ENCODE measurements at regions not wholly inside any gene's neighbourhood (a gene's known extent, or its start where the extent isn't known, plus 50 kb on each side); places are given as distances from the start of the nearest gene placed in this dataset.

DNA sequence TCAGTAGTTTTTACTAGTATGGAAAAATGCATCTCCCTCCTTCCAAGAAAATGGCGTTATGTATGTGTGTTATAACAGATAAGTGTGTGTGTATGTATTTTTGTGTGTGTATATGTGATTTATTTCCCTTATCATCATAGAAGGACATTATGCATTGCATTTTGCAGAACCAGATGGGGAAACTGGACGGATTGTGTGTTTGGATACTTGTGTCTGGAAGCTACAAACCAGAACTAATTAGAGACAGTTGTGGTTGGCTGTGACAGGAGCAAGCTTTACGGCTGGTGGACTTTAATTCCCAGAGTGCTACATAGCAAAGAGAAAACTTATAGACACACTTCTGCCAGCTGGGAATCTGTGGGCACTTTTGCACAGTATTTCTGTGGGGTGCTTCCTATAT is 162.5 kb downstream of the RWDD3 start:
- no peaks in the 10 kb centered on the region for H3K27me3 Mint-ChIP-seq
- Histone ChIP-seq H3K4me1 (ENCODE audit: insufficient read depth, low read length) (no peaks in the 10 kb centered on the region), H3K9me3 (ENCODE audit: low read length) (no peaks in the 10 kb centered on the region), H3K36me3 (ENCODE audit: insufficient read depth, low read length) (no peaks in the 10 kb centered on the region), H3K27me3 (ENCODE audit: insufficient read depth, low read length, poor library complexity, severe bottlenecking) (no peaks in the 10 kb centered on the region), H3K4me3 (ENCODE audit: low read length) (no peak overlapping the region), H3K27ac (ENCODE audit: low read depth, low read length) (no peak overlapping the region)
- H3K36me3 Mint-ChIP-seq: no peaks in the 10 kb centered on the region
- H3K4me3 Mint-ChIP-seq: no peak overlapping the region
- H3K27ac Mint-ChIP-seq: no peak overlapping the region
- H3K9me3 Mint-ChIP-seq: peaks cover 0 to 2% (median 0%) of the 10 kb centered on the region in 5 donors
- ChIA-PET POLR2A (no interaction called here), CTCF (no interaction called here)
- H3K4me1 Mint-ChIP-seq: no peaks in the 10 kb centered on the region
- no peak for DNase-seq

DNA sequence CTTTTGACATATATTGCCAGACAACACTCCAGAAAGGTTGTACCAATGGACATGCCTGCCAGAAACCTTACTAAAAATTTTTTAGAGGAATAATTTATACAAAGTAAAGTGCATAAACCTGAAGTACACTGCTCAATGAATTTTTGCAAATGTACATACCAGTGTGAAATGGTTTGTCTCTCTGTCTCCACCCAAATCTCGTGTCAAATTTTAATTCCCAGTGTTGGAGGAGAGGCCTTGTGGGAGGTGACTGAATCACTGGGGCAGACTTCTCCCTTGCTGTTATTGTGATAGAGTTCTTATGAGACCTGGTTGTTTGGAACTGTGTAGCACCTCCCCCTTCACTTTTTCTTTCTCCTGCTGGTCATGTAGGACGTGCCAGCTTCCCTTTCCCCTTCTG is 168.8 kb downstream of the RWDD3 start:
- no peaks in the 10 kb centered on the region for H3K36me3 Mint-ChIP-seq
- Histone ChIP-seq H3K36me3 (ENCODE audit: insufficient read depth, low read length) (no peaks in the 10 kb centered on the region), H3K9me3 (ENCODE audit: low read length) (no peaks in the 10 kb centered on the region), H3K27me3 (ENCODE audit: insufficient read depth, low read length, poor library complexity, severe bottlenecking) (no peaks in the 10 kb centered on the region), H3K4me3 (ENCODE audit: low read length) (no peak overlapping the region), H3K4me1 (ENCODE audit: insufficient read depth, low read length) (no peaks in the 10 kb centered on the region), H3K27ac (ENCODE audit: low read depth, low read length) (no peak overlapping the region)
- no peaks in the 10 kb centered on the region for H3K4me1 Mint-ChIP-seq
- H3K27ac Mint-ChIP-seq: no peak overlapping the region
- H3K4me3 Mint-ChIP-seq: no peak overlapping the region
- peaks cover 1 to 17% (median 9%) of the 10 kb centered on the region in 5 donors for H3K9me3 Mint-ChIP-seq
- peaks cover 0 to 3% of the 10 kb centered on the region in 2 donors for H3K27me3 Mint-ChIP-seq
- DNase-seq: no peak
- ChIA-PET CTCF (no interaction called here), POLR2A (no interaction called here)

DNA sequence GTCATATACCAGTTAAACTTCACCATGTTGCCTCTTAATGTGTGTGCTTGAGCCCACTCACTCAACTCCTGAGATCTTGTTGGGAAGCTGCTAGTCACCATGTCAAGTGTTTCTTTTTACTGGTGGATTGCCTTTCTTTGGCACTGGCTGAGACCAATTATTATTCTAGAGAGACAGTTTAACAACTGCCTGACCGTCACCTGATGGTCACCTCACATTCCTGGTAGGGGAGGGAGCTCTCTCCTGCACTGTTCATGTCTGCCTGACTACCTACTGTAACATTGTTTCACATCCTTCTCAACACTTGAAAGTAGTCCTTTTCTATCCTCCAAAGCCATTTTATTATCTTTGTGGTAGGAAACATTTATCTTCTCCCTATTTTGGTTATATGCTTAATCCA is 172.3 kb downstream of the RWDD3 start:
- POLR2A ChIA-PET: no interaction called here
- CTCF ChIA-PET: no interaction called here
- DNase-seq: no peak

DNA sequence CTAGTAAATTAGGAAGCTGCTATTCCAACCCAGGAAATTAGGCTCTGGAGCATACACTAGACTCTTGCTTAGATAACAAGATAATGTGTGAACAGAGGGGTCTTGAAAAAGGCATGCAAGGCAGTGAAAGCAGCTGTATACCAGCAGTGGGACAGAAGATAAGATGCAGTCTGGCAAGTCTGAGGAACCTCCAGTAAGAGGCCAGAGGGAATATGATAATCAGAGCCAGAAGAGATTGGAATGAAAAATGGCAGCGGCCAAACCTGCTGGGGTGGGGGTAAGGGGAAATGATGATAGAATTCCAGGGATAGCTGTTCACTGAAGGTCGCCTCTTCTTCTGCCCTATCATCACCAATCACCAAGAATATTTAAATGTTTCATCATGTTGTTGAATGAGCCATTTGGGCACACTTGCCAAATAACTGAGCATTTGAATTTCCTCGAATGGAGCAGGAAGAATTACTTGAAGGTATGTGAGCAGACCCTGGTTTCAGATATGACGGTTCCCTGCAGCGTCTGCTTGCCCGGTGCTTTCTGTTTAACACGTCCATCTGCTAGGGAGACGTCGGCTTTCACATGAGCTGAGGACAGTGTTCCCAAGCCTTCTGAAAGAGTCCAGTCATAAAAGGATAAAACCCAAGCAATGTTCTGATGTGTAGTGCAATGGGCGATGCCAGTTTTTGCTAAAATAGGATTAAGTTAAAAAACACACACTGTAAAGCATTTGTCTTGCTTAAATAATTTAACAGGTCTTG is 173.3 kb downstream of the RWDD3 start:
- peaks cover 0 to 14% (median 9%) of the 10 kb centered on the region in 5 donors for H3K9me3 Mint-ChIP-seq
- H3K27ac Mint-ChIP-seq: no peak overlapping the region
- POLR2A ChIA-PET: no interaction called here
- H3K27me3 Mint-ChIP-seq: peaks cover 0 to 4% of the 10 kb centered on the region in 2 donors
- no peak overlapping the region for H3K4me3 Mint-ChIP-seq
- H3K9me3 ChIP-seq (ENCODE audit: low read length): no peaks in the 10 kb centered on the region
- no peaks in the 10 kb centered on the region for H3K36me3 ChIP-seq (ENCODE audit: insufficient read depth, low read length)
- CTCF ChIA-PET: no interaction called here
- H3K27ac ChIP-seq (ENCODE audit: low read depth, low read length): no peak overlapping the region
- no peaks in the 10 kb centered on the region for H3K27me3 ChIP-seq (ENCODE audit: insufficient read depth, low read length, poor library complexity, severe bottlenecking)
- DNase-seq: no peak
- no peaks in the 10 kb centered on the region for H3K4me1 Mint-ChIP-seq
- no peaks in the 10 kb centered on the region for H3K4me1 ChIP-seq (ENCODE audit: insufficient read depth, low read length)
- H3K4me3 ChIP-seq (ENCODE audit: low read length): no peak overlapping the region
- no peaks in the 10 kb centered on the region for H3K36me3 Mint-ChIP-seq

More for the DNA sequence above, 172.3 kb downstream of the RWDD3 start:
- no peaks in the 10 kb centered on the region for H3K36me3 Mint-ChIP-seq
- no peaks in the 10 kb centered on the region for H3K4me1 ChIP-seq (ENCODE audit: insufficient read depth, low read length)
- H3K4me1 Mint-ChIP-seq: no peaks in the 10 kb centered on the region
- H3K27me3 Mint-ChIP-seq: peaks cover 0 to 4% of the 10 kb centered on the region in 2 donors
- H3K4me3 Mint-ChIP-seq: no peak overlapping the region
- peaks cover 0 to 14% (median 9%) of the 10 kb centered on the region in 5 donors for H3K9me3 Mint-ChIP-seq
- no peak overlapping the region for H3K4me3 ChIP-seq (ENCODE audit: low read length)
- no peak overlapping the region for H3K27ac ChIP-seq (ENCODE audit: low read depth, low read length)
- no peaks in the 10 kb centered on the region for H3K9me3 ChIP-seq (ENCODE audit: low read length)
- no peaks in the 10 kb centered on the region for H3K27me3 ChIP-seq (ENCODE audit: insufficient read depth, low read length, poor library complexity, severe bottlenecking)
- H3K36me3 ChIP-seq (ENCODE audit: insufficient read depth, low read length): no peaks in the 10 kb centered on the region
- H3K27ac Mint-ChIP-seq: no peak overlapping the region

DNA sequence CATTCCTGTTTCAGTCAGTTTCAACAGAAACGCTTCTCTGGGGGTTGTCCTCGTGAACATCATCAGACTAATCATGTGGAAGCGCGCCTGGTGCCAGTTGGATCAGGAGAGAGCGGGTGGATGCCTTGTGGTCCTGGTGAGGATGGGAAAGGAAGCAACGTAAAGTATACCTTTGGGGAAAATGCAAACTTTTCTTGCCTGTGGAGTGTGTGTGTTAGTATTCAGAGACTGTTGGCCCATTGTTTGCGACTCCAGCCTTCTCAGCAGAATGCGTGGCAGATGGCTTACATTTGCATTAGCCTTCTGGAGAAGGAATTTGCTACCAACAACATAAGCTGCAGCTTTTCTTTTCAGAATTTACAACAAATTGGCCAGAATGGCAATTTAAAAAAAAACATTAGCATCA is 173.9 kb downstream of the RWDD3 start:
- Histone ChIP-seq H3K4me3 (ENCODE audit: low read length) (no peak overlapping the region), H3K4me1 (ENCODE audit: insufficient read depth, low read length) (no peaks in the 10 kb centered on the region), H3K9me3 (ENCODE audit: low read length) (no peaks in the 10 kb centered on the region), H3K27me3 (ENCODE audit: insufficient read depth, low read length, poor library complexity, severe bottlenecking) (no peaks in the 10 kb centered on the region), H3K27ac (ENCODE audit: low read depth, low read length) (no peak overlapping the region), H3K36me3 (ENCODE audit: insufficient read depth, low read length) (no peaks in the 10 kb centered on the region)
- H3K27me3 Mint-ChIP-seq: peaks cover 0 to 4% of the 10 kb centered on the region in 2 donors
- ChIA-PET CTCF (no interaction called here), POLR2A (no interaction called here)
- H3K36me3 Mint-ChIP-seq: no peaks in the 10 kb centered on the region
- DNase-seq: no peak
- H3K27ac Mint-ChIP-seq: no peak overlapping the region
- H3K4me1 Mint-ChIP-seq: no peaks in the 10 kb centered on the region
- no peak overlapping the region for H3K4me3 Mint-ChIP-seq
- H3K9me3 Mint-ChIP-seq: peaks cover 0 to 14% (median 9%) of the 10 kb centered on the region in 5 donors

DNA sequence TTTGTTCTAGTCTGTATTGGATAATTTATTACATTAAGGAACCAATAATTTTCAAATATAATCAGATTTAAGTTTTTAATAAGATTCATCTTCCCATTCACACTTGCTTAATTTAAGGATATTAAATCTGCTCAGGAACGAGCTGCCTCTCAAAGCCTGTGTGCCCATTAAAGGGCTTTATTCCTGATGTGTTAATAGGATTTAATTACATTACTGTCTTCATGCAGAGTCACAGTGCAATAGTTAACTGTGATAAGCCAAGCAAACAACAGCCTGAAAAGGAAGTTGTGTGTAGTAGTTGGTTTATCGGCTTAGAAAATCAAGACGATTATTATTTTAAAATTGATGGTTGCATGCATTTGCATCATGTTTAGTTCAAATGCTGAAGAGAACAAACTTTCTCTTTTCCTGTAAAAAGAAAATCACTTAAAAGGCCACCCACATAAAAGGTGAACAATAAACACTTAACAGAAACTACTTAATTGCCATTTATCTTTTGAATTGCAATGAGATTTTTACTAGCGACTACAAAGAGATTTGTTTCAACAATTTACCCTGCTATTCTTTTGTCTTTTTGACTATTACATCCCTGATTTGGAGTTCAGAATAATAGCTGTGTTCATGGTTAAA is 174.6 kb downstream of the RWDD3 start:
- no peaks in the 10 kb centered on the region for H3K4me1 Mint-ChIP-seq
- H3K27me3 Mint-ChIP-seq: peaks cover 0 to 4% of the 10 kb centered on the region in 2 donors
- Histone ChIP-seq H3K27me3 (ENCODE audit: insufficient read depth, low read length, poor library complexity, severe bottlenecking) (no peaks in the 10 kb centered on the region), H3K4me1 (ENCODE audit: insufficient read depth, low read length) (no peaks in the 10 kb centered on the region), H3K4me3 (ENCODE audit: low read length) (no peak overlapping the region), H3K36me3 (ENCODE audit: insufficient read depth, low read length) (no peaks in the 10 kb centered on the region), H3K9me3 (ENCODE audit: low read length) (no peaks in the 10 kb centered on the region), H3K27ac (ENCODE audit: low read depth, low read length) (no peak overlapping the region)
- no peak for DNase-seq
- H3K36me3 Mint-ChIP-seq: no peaks in the 10 kb centered on the region
- no peak overlapping the region for H3K4me3 Mint-ChIP-seq
- CTCF ChIA-PET: no interaction called here
- no peak overlapping the region for H3K27ac Mint-ChIP-seq
- POLR2A ChIA-PET: no interaction called here
- peaks cover 0 to 12% (median 6%) of the 10 kb centered on the region in 5 donors for H3K9me3 Mint-ChIP-seq

DNA sequence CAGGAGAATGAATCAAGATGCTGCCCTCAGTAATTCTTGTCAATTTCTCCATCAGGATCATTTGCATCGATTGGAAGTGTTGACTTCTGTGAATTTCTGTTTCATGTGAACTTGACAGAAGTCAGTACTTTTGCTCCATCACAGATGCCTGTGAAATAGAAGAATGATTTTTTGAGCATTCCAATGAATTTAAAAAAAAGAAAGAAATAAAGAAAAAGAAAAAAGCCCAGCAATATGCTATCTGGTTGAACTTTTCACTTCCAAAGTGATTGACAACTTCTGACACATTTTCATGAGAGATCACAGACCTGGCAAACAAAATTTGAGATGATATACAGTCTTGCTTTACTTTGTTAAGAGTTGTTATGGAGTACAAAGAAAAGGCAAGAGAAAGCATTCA is 175.3 kb downstream of the RWDD3 start:
- CTCF ChIA-PET: no interaction called here
- no peaks in the 10 kb centered on the region for H3K36me3 Mint-ChIP-seq

DNA sequence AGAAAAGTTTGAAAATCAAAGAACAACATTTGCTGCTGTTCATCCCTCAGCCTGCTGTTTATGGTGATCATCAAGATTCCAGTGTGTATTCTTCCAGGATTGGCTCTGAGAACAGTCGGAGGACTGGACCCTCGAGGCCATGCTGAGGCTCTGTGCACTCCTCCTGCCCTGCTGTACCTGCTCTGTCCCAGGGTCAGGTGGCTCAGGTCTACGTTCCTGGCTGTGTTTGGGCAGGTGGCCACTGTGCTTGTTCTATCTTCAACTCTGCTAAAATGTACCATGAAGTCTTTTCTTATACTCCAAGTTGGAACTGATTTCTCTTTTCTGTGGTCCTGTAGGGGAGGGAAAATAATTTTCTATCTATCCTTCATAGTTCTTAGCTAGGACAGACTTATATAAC is 175.9 kb downstream of the RWDD3 start:
- H3K9me3 Mint-ChIP-seq: peaks cover 0 to 7% (median 3%) of the 10 kb centered on the region in 5 donors
- H3K27ac ChIP-seq (ENCODE audit: low read depth, low read length): no peak overlapping the region
- ChIA-PET POLR2A (no interaction called here), CTCF (no interaction called here)
- no peak overlapping the region for H3K4me3 Mint-ChIP-seq
- H3K27me3 ChIP-seq (ENCODE audit: insufficient read depth, low read length, poor library complexity, severe bottlenecking): no peaks in the 10 kb centered on the region
- H3K27me3 Mint-ChIP-seq: peaks cover 0 to 4% of the 10 kb centered on the region in 2 donors
- no peaks in the 10 kb centered on the region for H3K4me1 Mint-ChIP-seq
- no peaks in the 10 kb centered on the region for H3K36me3 ChIP-seq (ENCODE audit: insufficient read depth, low read length)
- H3K36me3 Mint-ChIP-seq: no peaks in the 10 kb centered on the region
- no peaks in the 10 kb centered on the region for H3K4me1 ChIP-seq (ENCODE audit: insufficient read depth, low read length)
- H3K4me3 ChIP-seq (ENCODE audit: low read length): no peak overlapping the region
- no peaks in the 10 kb centered on the region for H3K9me3 ChIP-seq (ENCODE audit: low read length)
- H3K27ac Mint-ChIP-seq: no peak overlapping the region
- no peak for DNase-seq

More for the DNA sequence above, 175.3 kb downstream of the RWDD3 start:
- POLR2A ChIA-PET: no interaction called here
- Mint-ChIP-seq H3K9me3 (peaks cover 0 to 11% (median 5%) of the 10 kb centered on the region in 5 donors), H3K4me1 (no peaks in the 10 kb centered on the region), H3K27me3 (peaks cover 0 to 4% of the 10 kb centered on the region in 2 donors), H3K27ac (no peak overlapping the region), H3K4me3 (no peak overlapping the region)
- no peak for DNase-seq
- Histone ChIP-seq H3K9me3 (ENCODE audit: low read length) (no peaks in the 10 kb centered on the region), H3K36me3 (ENCODE audit: insufficient read depth, low read length) (no peaks in the 10 kb centered on the region), H3K27me3 (ENCODE audit: insufficient read depth, low read length, poor library complexity, severe bottlenecking) (no peaks in the 10 kb centered on the region), H3K27ac (ENCODE audit: low read depth, low read length) (no peak overlapping the region), H3K4me1 (ENCODE audit: insufficient read depth, low read length) (no peaks in the 10 kb centered on the region), H3K4me3 (ENCODE audit: low read length) (no peak overlapping the region)

Measured in CD8-positive, alpha-beta memory T cell (primary cell).